ENCODE measurements at regions not wholly inside any gene's neighbourhood (a gene's known extent, or its start where the extent isn't known, plus 50 kb on each side); places are given as distances from the start of the nearest gene placed in this dataset.

DNA sequence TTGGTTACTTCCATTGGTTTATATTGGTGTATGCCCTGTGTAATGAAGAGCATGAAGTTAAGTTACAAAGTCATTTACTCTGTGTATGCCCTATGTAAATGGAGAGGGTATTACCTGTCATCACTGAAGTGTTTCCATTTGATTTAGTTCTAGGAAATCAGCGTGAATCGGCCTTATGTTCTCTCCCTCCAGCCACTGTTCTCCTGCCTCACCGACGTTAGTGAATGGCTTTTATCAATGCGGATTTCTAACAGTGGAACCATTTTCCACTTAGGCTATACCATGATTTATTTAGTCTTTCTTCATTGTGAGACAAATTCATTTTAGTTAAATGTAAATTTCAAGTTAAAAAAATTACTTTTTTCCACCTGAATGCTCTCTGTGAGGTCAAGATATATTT lies 327.0 kb upstream of the ADCY2 start:
- Histone ChIP-seq H3K27me3 (no peaks in the 10 kb centered on the region), H3K36me3 (no peaks in the 10 kb centered on the region), H3K4me1 (no peaks in the 10 kb centered on the region), H3K4me3 (replicated peaks in 1 of 3) (no peak overlapping the region), H3K27ac (no peak overlapping the region), H3K9me3 (no peaks in the 10 kb centered on the region)
- DNase-seq = no peak
- intact Hi-C loops (cut with DNase I) = no loop called here
- TF ChIP-seq, protein P1, sequence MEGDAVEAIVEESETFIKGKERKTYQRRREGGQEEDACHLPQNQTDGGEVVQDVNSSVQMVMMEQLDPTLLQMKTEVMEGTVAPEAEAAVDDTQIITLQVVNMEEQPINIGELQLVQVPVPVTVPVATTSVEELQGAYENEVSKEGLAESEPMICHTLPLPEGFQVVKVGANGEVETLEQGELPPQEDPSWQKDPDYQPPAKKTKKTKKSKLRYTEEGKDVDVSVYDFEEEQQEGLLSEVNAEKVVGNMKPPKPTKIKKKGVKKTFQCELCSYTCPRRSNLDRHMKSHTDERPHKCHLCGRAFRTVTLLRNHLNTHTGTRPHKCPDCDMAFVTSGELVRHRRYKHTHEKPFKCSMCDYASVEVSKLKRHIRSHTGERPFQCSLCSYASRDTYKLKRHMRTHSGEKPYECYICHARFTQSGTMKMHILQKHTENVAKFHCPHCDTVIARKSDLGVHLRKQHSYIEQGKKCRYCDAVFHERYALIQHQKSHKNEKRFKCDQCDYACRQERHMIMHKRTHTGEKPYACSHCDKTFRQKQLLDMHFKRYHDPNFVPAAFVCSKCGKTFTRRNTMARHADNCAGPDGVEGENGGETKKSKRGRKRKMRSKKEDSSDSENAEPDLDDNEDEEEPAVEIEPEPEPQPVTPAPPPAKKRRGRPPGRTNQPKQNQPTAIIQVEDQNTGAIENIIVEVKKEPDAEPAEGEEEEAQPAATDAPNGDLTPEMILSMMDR (IDR thresholded peaks at IDR 0.05) = no peak
- no peak for TF ChIP-seq POLR2A (IDR thresholded peaks at IDR 0.05)
- 71 to 77% methylated on average over 5 of the region's 5 CpGs for WGBS, 2 donors

DNA sequence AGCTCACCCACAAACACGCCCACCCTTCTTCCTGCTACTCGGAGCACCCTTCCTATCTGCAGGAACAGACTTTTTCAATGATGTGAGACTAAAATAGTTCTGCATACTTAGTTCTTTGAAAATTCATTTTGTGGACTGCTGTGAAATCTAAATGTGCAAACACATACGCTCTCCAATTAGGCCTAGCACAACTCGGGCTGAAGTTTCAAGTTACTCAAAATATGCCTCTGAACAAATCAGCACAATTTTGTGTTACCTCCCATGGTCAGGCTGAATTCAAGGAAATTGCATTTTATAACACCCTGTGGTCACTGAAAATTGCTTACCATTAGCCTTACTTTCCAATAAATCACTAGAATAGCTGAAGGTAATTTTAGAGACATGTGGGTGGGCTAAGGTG lies 323.8 kb upstream of the ADCY2 start:
- Histone ChIP-seq H3K27ac (no peak overlapping the region), H3K4me1 (no peaks in the 10 kb centered on the region), H3K27me3 (no peaks in the 10 kb centered on the region), H3K9me3 (no peaks in the 10 kb centered on the region), H3K4me3 (replicated peaks in 1 of 3) (no peak overlapping the region), H3K36me3 (no peaks in the 10 kb centered on the region)
- intact Hi-C loops (cut with DNase I) = no loop called here
- TF ChIP-seq, protein P1 (IDR thresholded peaks at IDR 0.05) = no peak
- TF ChIP-seq POLR2A (IDR thresholded peaks at IDR 0.05) = no peak
- WGBS, 2 donors = 55% methylated on average over 4 of the region's 4 CpGs
- no peak for DNase-seq

DNA sequence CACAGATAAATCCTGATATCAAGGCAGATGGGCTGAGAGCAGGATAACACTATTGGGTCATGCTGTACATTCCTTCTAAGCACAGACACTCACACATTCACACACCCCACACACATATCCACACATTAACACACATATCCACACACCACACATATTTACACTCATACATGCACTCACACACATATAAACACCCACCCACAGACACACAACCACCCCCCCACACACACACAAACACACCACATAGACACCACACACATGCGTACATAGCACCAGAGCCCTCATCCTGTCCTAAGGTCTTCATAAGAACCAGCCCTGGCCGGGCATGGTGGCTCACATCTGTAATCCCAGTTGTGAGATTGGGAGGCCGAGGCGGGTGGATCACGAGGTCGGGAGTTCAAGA lies 322.3 kb upstream of the ADCY2 start:
- H3K27ac ChIP-seq = no peak overlapping the region
- no peaks in the 10 kb centered on the region for H3K4me1 ChIP-seq
- no peak for DNase-seq
- intact Hi-C loops (cut with DNase I) = no loop called here
- 87 to 91% methylated on average over 6 of the region's 6 CpGs for WGBS, 2 donors
- H3K9me3 ChIP-seq = no peaks in the 10 kb centered on the region
- no peaks in the 10 kb centered on the region for H3K36me3 ChIP-seq
- no peak overlapping the region for H3K4me3 ChIP-seq (replicated peaks in 1 of 3)
- no peaks in the 10 kb centered on the region for H3K27me3 ChIP-seq
- TF ChIP-seq, protein P1 (IDR thresholded peaks at IDR 0.05) = no peak
- TF ChIP-seq POLR2A (IDR thresholded peaks at IDR 0.05) = no peak

DNA sequence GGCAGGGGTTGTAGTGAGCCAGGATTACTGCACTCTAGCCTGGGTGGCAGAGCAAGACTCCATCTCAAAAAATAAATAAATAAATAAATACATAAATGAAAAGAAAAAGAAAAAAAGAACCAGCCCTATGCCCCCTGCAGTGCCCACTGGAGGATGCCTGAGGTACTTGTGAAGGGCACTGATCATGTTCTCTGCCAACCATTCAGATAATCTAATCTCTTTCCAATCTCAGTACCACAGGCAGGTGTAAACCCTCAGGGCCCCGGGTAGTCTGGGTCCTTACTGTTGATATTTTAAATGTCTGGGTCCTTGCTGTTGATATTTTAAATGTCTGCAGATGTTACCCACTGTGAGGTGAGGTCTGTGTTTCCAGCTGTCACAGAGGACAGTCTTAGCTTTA lies 321.8 kb upstream of the ADCY2 start:
- 56 to 61% methylated on average over 1 of the region's 1 CpG for WGBS, 2 donors

DNA sequence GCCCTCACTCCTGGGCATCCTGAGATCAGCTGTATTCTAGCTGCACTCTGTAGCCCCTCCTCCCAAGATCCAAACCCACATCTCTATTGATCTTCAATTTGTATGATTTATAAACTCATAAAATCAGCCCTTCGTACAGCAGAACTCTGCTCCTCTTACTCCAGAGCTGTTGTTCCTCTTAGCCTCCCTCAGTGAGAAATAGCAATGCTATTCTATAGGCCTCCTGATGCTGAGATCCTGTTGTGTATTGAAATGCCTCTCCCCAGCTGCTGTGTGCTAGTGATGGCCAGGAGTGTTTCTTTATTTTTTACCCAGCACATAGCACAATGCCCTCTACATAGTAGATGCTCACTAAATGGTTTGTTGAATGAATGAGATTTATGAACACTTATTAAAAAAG lies 320.5 kb upstream of the ADCY2 start:
- 87 to 90% methylated on average over 1 of the region's 1 CpG for WGBS, 2 donors
- no peaks in the 10 kb centered on the region for H3K9me3 ChIP-seq
- intact Hi-C loops (cut with DNase I) = no loop called here
- H3K27ac ChIP-seq = no peak overlapping the region
- no peak for DNase-seq
- no peak overlapping the region for H3K4me3 ChIP-seq (replicated peaks in 1 of 3)
- no peaks in the 10 kb centered on the region for H3K27me3 ChIP-seq
- H3K4me1 ChIP-seq = no peaks in the 10 kb centered on the region
- H3K36me3 ChIP-seq = no peaks in the 10 kb centered on the region
- TF ChIP-seq, protein P1 (IDR thresholded peaks at IDR 0.05) = no peak
- no peak for TF ChIP-seq POLR2A (IDR thresholded peaks at IDR 0.05)

More for the DNA sequence above, 321.8 kb upstream of the ADCY2 start:
- no peaks in the 10 kb centered on the region for H3K36me3 ChIP-seq
- no peaks in the 10 kb centered on the region for H3K4me1 ChIP-seq
- H3K9me3 ChIP-seq = no peaks in the 10 kb centered on the region
- intact Hi-C loops (cut with DNase I) = no loop called here
- H3K27me3 ChIP-seq = no peaks in the 10 kb centered on the region
- no peak for DNase-seq
- H3K27ac ChIP-seq = no peak overlapping the region
- H3K4me3 ChIP-seq (replicated peaks in 1 of 3) = no peak overlapping the region
- TF ChIP-seq POLR2A (IDR thresholded peaks at IDR 0.05) = no peak
- TF ChIP-seq, protein P1 (IDR thresholded peaks at IDR 0.05) = no peak
